Stimulated activated effector memory CD8-positive, alpha-beta T cell treated with anti-CD3 and anti-CD28 coated beads, Interleukin-12 subunit alpha, Interleukin-12 subunit beta, amount 100 ng/mL, for 72 hours (primary cell): ENCODE measurements at regions not wholly inside any gene's neighbourhood (a gene's known extent, or its start where the extent isn't known, plus 50 kb on each side); places are given as distances from the start of the nearest gene placed in this dataset.
"Not testable (repeated sequence)": the region's sequence is repeated elsewhere in the genome, so short reads cannot be mapped to it uniquely, and the experiment has no call there.

Experiments
- ATAC-seq: fragments of 150-1000 bp; cut with Tn5 transposase; 2 replicates; pipeline ENCODE4 v1.10.0; 2021
- DNase-seq, 2 donors: peaks; one replicate each; pipeline ENCODE4 v3.0.0; 2021 to 2022; ENCODE audit warnings: low spot score in 2 of 2
- H3K27ac Mint-ChIP-seq: one replicate; pipeline ENCODE4 v1.8.0; 2022; ENCODE audit warnings: mild to moderate bottlenecking, mixed read lengths
- H3K36me3 Mint-ChIP-seq: one replicate; pipeline ENCODE4 v1.8.0; 2022; ENCODE audit warnings: mild to moderate bottlenecking, mixed read lengths
- H3K4me1 Mint-ChIP-seq: one replicate; pipeline ENCODE4 v1.8.0; 2022; ENCODE audit warnings: mixed read lengths
- H3K4me3 Mint-ChIP-seq: one replicate; pipeline ENCODE4 v1.8.0; 2022; ENCODE audit warnings: mild to moderate bottlenecking, mixed read lengths
- H3K9me3 Mint-ChIP-seq: one replicate; pipeline ENCODE4 v1.8.0; 2022; ENCODE audit warnings: mixed read lengths

DNA sequence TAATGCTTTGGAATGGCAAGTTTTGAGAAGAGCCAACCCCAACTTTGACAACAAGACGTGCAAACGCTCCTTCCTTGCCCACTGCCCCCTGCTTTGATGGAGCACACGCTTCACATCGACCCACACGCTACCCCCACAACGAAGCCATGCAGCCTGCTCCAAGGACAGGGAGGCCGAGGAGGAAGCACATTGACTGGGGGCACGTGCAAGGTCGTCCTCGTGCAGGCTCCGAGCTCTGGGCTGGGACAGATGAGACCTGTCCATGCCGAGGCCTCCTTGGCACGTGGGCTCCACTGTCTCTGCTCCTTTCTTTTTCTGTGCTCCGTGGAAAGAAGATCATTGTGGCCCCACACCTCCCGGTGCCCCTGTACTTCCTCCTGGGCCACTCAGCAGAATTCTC is 309.0 kb downstream of the TEX29 start:
- Mint-ChIP-seq H3K9me3 (no peaks in the 10 kb centered on the region), H3K36me3 (no peaks in the 10 kb centered on the region), H3K4me1 (no peaks in the 10 kb centered on the region), H3K4me3 (no peak overlapping the region), H3K27ac (no peak overlapping the region)
- DNase-seq (no peak), ATAC-seq (no peak)

DNA sequence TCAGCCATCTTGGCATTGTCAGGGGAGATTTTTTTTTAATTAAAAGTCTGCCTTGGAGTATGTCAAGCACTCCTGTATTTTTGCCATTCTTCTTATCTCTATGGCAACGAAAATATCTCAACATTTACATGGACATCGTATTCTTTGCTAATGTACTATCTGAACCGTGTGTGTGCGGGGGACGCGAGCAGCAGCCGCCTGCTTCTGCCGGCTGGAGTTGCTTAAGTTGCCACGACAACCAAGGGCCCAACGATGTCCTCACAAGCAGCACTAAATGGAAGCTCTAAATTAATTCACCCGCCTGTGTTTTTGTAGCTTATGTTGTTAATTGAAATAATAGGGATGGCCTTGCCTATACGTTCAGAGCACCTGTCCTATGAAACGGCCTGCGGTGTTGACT is 309.5 kb downstream of the TEX29 start:
- no peak for ATAC-seq
- DNase-seq: no peak
- H3K36me3 Mint-ChIP-seq: no peaks in the 10 kb centered on the region
- no peaks in the 10 kb centered on the region for H3K9me3 Mint-ChIP-seq
- no peak overlapping the region for H3K27ac Mint-ChIP-seq
- no peaks in the 10 kb centered on the region for H3K4me1 Mint-ChIP-seq
- no peak overlapping the region for H3K4me3 Mint-ChIP-seq

DNA sequence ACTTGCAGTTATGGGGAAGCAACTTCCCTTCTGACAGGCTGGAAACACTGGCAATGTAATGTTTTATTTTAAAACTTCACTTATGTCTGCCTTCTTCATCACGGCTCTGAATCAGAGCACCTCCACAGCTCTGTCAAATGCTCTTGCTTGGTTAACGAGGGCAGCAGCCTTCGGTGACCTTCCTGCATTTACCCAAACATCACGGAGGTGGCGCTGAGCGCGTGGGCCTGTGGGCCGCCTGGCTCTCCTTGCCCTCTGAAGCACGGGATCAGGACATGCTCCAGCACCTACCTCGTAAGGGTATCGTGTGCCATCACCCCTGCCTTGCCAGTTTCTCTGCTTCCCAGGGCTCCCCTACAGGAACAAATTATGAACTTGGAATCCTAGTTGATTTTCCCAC is 310.0 kb downstream of the TEX29 start:
- H3K36me3 Mint-ChIP-seq: no peaks in the 10 kb centered on the region
- ATAC-seq: no peak

DNA sequence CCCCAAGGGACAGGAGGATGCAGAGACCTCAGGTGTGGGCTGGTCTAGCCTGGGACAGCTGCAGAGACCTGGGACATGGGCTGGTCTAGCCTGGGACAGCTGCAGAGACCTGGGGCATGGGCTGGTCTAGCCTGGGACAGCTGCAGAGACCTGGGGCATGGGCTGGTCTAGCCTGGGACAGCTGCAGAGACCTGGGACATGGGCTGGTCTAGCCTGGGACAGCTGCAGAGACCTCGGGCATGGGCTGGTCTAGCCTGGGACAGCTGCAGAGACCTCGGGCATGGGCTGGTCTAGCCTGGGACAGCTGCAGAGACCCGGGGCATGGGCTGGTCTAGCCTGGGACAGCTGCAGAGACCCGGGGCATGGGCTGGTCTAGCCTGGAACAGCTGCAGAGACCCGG is 310.8 kb downstream of the TEX29 start:
- H3K4me3 Mint-ChIP-seq: not testable (repeated sequence)

More for the DNA sequence above, 310.0 kb downstream of the TEX29 start:
- no peaks in the 10 kb centered on the region for H3K9me3 Mint-ChIP-seq
- no peaks in the 10 kb centered on the region for H3K4me1 Mint-ChIP-seq
- no peak for DNase-seq
- no peak overlapping the region for H3K27ac Mint-ChIP-seq
- H3K4me3 Mint-ChIP-seq: no peak overlapping the region

DNA sequence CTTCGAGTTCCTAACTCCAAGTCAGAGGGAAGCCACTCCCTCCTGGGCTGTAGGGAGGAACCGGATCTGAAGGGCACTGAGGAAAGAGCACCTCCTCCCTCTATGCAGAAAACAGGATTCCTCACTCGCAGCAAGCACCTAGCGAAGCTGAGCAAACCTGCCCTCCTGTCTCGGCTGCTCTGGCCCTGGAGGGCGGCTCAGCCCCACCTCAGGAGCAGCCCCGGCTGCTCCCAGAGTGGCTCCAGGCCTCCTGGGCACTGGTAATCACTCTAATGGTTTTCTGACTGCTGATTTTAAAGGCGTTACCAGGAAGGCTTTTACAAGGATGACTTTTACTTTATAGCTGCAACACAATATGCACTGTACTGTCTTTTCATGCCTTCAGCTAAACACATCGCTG is 312.5 kb downstream of the TEX29 start:
- no peak overlapping the region for H3K27ac Mint-ChIP-seq

More for the DNA sequence above, 310.8 kb downstream of the TEX29 start:
- not testable (repeated sequence) for H3K4me1 Mint-ChIP-seq, ATAC-seq, H3K9me3 Mint-ChIP-seq, DNase-seq, H3K36me3 Mint-ChIP-seq, H3K27ac Mint-ChIP-seq

DNA sequence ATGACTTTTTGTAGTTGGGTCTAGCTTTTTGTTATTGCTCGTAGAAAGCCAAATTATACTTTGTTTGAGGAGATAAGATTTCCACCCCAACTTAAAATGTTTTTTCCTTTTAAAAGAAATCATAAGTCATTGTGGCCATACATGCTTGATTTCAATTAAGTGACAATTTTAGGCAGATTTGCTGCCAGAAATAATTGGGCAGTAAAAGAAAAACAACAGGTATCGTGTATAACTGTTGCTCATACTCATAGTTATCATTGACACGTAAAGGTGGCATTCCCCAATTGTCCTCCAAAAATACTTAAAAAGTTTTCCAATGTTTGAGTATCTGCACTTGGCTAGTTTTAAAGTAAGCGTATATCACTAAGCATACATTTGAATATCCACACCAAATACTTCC is 313.0 kb downstream of the TEX29 start:
- H3K36me3 Mint-ChIP-seq: no peaks in the 10 kb centered on the region
- H3K9me3 Mint-ChIP-seq: no peaks in the 10 kb centered on the region
- H3K4me1 Mint-ChIP-seq: no peaks in the 10 kb centered on the region
- H3K27ac Mint-ChIP-seq: no peak overlapping the region
- no peak overlapping the region for H3K4me3 Mint-ChIP-seq
- DNase-seq (no peak), ATAC-seq (no peak)

More for the DNA sequence above, 312.5 kb downstream of the TEX29 start:
- Mint-ChIP-seq H3K9me3 (no peaks in the 10 kb centered on the region), H3K36me3 (no peaks in the 10 kb centered on the region), H3K4me3 (no peak overlapping the region), H3K4me1 (no peaks in the 10 kb centered on the region)
- no peak for DNase-seq
- no peak for ATAC-seq

DNA sequence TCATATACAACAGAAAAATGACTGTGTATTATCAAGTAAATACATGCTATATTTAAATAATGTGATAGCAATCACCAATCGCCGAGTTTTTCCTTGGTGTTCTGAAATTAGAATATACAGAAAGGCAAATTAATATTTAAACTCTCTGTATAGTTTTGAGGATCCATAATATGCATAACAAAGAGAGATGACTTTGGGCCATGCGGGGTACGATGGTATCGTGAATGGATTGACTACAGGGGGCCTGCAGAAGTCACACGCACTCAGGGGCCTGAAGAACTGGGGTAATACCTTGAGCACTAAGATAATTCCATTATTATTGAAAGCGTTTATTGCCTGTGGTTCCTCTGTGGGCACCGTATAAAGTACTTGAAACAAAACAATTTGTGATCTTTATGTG is 314.0 kb downstream of the TEX29 start:
- Mint-ChIP-seq H3K36me3 (no peaks in the 10 kb centered on the region), H3K4me3 (no peak overlapping the region), H3K4me1 (no peaks in the 10 kb centered on the region), H3K27ac (no peak overlapping the region), H3K9me3 (no peaks in the 10 kb centered on the region)
- DNase-seq: no peak
- no peak for ATAC-seq

DNA sequence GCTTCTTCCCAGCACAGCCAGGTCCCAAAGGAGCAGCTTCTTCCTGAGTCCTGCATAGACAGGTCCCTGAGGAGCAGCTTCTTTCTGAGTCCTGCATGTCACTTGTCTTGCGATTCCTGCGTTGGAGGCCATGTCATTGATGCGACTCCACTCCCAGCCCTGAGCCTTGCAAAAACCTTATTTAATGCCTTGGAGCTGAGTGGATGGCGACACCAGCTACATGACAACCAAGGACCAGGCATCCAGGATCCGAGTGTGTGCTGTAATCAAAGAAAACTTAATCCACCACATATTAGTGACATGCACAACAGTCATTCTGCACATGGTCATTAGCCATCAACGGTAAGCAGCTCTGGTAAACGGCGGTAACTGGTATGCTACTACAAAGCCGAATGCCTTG is 315.8 kb downstream of the TEX29 start:
- Mint-ChIP-seq H3K27ac (no peak overlapping the region), H3K36me3 (no peaks in the 10 kb centered on the region), H3K9me3 (no peaks in the 10 kb centered on the region), H3K4me3 (no peak overlapping the region), H3K4me1 (no peaks in the 10 kb centered on the region)
- ATAC-seq (no peak), DNase-seq (no peak)

DNA sequence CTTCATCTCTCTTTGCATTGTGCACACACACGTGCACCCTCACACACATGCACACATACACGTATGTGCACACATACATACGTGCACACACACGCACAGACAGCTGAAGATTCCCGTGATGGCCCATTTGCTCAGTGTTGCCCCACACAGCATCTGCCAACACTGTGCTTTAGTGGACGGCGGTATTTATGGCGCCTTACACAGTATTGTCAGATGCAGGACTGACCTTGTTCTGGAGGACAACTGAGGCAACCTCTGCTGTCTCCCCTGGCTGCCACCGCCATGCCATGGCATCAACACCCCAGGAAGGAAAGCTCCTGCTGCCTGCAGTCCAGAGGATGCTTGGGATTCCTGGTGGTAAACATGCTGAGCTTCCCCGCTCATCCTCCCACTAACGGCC is 316.4 kb downstream of the TEX29 start:
- Mint-ChIP-seq H3K9me3 (no peaks in the 10 kb centered on the region), H3K36me3 (no peaks in the 10 kb centered on the region), H3K4me3 (no peak overlapping the region), H3K27ac (no peak overlapping the region), H3K4me1 (no peaks in the 10 kb centered on the region)
- ATAC-seq (no peak), DNase-seq (no peak)

DNA sequence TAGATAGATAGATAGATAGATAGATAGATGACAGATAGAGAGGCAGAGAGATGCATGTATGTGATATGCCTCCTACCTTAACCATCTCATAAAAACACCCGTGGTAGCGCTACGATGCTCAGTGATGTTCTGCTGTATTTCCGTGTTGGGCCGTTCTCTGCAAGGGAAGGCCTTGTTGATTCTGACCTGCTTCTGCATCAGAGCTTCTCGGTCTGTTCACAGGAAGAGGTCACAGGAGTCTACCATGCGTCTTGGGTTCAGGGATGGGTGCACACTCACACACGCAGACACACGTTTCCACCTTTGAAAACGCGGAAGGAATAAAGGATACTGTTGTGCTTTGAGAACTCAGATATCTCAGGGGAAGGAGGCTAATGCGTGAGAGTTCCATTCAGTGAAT is 316.9 kb downstream of the TEX29 start:
- no peak overlapping the region for H3K27ac Mint-ChIP-seq
- no peak for ATAC-seq
- H3K4me1 Mint-ChIP-seq: no peaks in the 10 kb centered on the region
- no peaks in the 10 kb centered on the region for H3K9me3 Mint-ChIP-seq
- no peak for DNase-seq
- H3K36me3 Mint-ChIP-seq: no peaks in the 10 kb centered on the region
- no peak overlapping the region for H3K4me3 Mint-ChIP-seq

DNA sequence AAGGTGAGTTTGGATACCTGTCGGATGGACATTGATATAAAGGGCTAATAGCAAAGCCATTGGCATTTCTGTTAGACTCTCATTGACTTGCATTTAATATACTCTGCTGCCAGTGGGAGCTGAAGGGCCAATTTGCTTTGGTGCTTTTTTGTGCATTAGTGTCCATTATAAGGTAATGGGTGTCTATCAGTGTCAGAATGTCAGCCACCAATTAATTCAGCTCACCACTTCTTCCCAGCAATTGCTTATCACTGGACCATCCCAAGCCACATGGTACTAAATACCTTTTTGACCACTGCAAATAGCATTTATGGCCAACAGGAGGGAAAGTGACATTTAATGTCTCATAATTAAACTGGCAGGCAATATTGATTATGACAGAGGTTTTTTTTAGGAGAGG is 317.8 kb downstream of the TEX29 start:
- no peaks in the 10 kb centered on the region for H3K36me3 Mint-ChIP-seq
- H3K4me1 Mint-ChIP-seq: no peaks in the 10 kb centered on the region
- no peak for DNase-seq
- ATAC-seq: no peak
- no peak overlapping the region for H3K4me3 Mint-ChIP-seq
- H3K9me3 Mint-ChIP-seq: no peaks in the 10 kb centered on the region
- H3K27ac Mint-ChIP-seq: no peak overlapping the region

DNA sequence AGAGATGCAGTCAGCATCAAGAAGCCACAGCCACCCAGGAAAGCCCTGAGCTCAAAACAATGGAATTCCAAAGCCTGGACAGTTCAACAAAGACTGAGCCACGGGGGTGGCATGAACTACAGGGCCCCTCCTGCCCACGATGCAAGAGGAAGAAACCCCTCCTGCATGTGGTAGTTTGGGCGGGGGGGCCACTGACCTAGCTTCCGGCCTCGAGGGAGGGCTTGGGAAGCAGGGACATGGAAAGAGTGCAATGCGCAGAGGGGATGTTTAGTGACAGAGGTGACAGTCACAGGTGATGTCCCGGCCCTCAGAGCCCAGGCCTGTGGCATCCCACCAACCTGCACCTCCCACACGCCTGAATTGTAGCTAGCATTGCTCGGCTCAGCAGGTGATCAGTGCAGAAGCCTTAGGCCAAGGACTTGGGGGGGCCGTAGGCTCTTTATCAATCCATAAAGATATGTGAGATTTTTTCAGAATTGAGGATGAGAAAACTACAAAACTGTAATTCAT is 318.8 kb downstream of the TEX29 start:
- no peak overlapping the region for H3K4me3 Mint-ChIP-seq
- no peak overlapping the region for H3K27ac Mint-ChIP-seq
- H3K36me3 Mint-ChIP-seq: no peaks in the 10 kb centered on the region
- H3K9me3 Mint-ChIP-seq: no peaks in the 10 kb centered on the region
- DNase-seq: no peak
- no peak for ATAC-seq
- H3K4me1 Mint-ChIP-seq: no peaks in the 10 kb centered on the region

DNA sequence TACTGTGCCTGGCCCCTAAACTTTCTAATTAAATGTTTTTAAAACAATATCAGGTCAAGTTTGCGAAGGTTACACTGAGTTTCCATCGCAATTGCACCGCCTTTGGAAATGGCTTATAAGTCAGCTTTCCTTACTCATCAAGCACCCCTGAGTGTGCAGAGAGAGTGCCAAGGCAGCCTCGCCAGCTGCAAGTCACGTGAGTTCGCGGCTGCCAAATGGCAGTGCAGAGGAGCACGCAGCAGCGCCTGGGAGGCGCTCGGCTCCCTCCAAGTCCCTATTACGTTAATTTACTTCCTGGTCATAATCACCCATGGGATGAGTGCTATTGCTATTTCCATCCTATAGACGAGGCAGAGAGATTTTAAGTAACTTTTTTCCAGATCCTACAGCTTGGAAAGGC is 319.6 kb downstream of the TEX29 start:
- Mint-ChIP-seq H3K4me1 (no peaks in the 10 kb centered on the region), H3K27ac (no peak overlapping the region), H3K36me3 (no peaks in the 10 kb centered on the region), H3K9me3 (no peaks in the 10 kb centered on the region), H3K4me3 (no peak overlapping the region)
- DNase-seq (no peak), ATAC-seq (no peak)

DNA sequence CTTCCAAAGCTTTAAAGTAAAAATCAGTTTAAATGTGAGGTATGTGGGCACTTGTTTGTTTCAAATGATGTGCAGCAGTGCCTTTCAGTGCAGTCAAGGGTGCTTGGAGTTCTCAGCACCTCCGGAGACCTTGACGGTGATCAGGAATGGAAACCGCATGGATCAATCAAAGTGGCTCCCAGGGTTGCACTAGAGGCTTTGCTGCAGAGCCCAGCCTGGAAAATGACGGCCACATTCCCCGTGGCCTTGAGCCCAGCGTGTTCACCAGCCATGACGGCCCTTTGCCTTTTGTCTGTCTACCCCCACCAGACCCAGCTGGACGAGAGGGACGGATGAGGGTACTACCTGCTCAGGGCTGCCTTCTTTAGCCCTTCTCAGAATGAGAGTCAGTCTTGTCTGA is 320.0 kb downstream of the TEX29 start:
- H3K36me3 Mint-ChIP-seq: no peaks in the 10 kb centered on the region
- DNase-seq (no peak), ATAC-seq (no peak)
- H3K4me1 Mint-ChIP-seq: no peaks in the 10 kb centered on the region
- no peaks in the 10 kb centered on the region for H3K9me3 Mint-ChIP-seq
- H3K27ac Mint-ChIP-seq: no peak overlapping the region
- no peak overlapping the region for H3K4me3 Mint-ChIP-seq

DNA sequence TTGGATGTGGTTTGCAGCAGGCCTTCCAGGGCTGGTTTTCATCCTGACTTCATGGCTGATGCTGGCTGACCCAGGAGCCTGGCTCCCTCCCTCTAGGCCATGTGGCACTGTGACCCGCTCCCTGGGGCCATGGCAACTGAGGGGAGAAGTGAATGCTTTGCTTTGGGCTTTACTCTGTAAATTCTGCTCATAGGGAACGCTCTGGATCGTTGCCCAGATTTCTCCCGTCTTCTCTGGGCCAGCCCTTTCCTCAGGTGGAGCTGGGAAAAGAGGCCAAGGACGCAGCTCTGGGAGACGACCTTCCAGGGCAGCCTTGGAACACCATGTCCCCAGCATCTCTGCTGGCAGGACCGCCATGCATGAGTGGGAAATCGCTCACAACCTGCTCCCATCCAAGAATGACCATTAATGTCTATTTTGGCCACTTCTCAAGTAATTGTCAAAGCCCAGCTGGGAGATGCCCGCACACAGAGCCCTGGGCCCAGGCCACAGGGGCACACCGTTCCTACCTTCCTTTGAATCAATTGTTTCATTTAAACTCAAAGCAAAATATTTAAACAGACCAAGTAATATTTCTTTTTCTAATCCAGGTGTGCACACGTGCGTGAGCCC is 321.8 kb downstream of the TEX29 start:
- H3K4me3 Mint-ChIP-seq: no peak overlapping the region
- no peaks in the 10 kb centered on the region for H3K4me1 Mint-ChIP-seq
- no peak overlapping the region for H3K27ac Mint-ChIP-seq
- ATAC-seq (no peak), DNase-seq (no peak)
- H3K36me3 Mint-ChIP-seq: no peaks in the 10 kb centered on the region
- H3K9me3 Mint-ChIP-seq: no peaks in the 10 kb centered on the region

DNA sequence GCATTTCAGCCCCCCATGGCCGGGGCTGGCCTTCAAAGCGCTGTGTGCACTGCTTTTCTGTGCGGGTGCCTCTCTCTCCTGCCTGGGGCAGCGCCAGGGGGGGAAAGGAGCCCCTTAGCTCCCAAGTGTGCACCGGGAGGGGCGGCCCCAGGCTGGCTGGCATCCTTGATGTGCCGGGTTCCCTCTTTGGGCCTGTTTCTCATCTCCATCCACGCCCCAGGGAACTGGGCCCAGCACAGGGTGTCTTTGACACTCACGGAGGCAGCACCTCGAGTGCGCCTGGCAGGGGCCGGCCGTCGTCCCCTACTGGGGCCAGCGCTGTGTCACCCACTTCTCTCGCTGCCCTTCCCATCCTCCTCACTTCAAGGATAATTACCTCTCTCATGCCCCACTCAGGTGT is 324.3 kb downstream of the TEX29 start:
- H3K4me3 Mint-ChIP-seq: no peak overlapping the region
- no peaks in the 10 kb centered on the region for H3K9me3 Mint-ChIP-seq
- H3K4me1 Mint-ChIP-seq: no peaks in the 10 kb centered on the region
- no peak overlapping the region for H3K27ac Mint-ChIP-seq
- DNase-seq (no peak), ATAC-seq (peak; percentile 7)
- no peaks in the 10 kb centered on the region for H3K36me3 Mint-ChIP-seq

DNA sequence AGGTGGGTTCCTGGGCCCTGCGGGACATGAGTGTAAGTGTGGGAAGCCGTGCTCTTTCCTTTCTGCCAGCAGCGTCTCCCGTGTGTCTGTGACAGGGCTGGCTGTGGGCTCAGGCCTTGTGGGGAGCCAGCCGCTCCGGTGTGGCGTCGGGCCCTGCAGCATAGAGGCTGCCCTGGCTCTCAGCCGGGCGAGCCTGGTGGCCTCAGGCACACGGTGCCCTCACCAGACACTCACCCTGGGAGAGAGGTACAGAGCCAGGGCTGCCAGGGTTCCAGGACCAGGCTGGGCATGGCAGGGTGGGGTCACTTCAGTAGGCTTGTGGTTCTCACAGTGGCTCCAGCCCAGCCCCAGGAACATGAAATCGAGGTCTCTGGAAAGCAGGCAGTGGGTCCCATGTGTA is 324.8 kb downstream of the TEX29 start:
- Mint-ChIP-seq H3K36me3 (no peaks in the 10 kb centered on the region), H3K4me1 (no peaks in the 10 kb centered on the region), H3K27ac (no peak overlapping the region), H3K4me3 (no peak overlapping the region), H3K9me3 (no peaks in the 10 kb centered on the region)
- DNase-seq: no peak
- peak; percentile 48 for ATAC-seq
